HG03045 (cell line): ENCODE measurements at regions not wholly inside any gene's neighbourhood (a gene's known extent, or its start where the extent isn't known, plus 50 kb on each side); places are given as distances from the start of the nearest gene placed in this dataset.
A peak's percentile ranks its signal among the peaks of the same experiment; 100 is the strongest.

Experiments
- ATAC-seq: cut with Tn5 transposase; IDR thresholded peaks from one replicate; pipeline ENCODE4 v1.9.1; 2021; ENCODE audit warnings: mild to moderate bottlenecking, moderate library complexity; ENCODE audit not compliant: unreplicated experiment

GRCh38 chr2:145729993-145730770 lies 1210.3 kb upstream of the ZEB2 start:
- no peak for ATAC-seq

DNA sequence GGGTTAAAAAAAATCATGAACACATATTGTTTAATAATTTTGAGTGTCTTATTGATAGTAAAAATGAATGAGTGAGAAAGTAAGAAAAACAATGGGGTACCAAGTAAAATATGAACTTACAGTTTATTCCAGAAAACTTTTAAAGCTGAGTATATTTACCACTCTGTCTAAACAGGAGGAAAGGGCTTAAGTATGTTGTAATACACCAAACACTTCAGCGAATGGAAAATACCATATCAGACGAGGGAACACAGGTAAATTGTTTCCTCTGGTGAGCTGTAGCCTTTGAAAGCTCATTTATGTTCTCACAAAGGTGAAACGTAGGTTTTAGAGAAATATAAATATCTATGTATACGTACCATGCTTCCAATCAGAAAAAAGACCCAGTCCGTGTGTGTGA lies 1209.6 kb upstream of the ZEB2 start:
- ATAC-seq, result no peak

DNA sequence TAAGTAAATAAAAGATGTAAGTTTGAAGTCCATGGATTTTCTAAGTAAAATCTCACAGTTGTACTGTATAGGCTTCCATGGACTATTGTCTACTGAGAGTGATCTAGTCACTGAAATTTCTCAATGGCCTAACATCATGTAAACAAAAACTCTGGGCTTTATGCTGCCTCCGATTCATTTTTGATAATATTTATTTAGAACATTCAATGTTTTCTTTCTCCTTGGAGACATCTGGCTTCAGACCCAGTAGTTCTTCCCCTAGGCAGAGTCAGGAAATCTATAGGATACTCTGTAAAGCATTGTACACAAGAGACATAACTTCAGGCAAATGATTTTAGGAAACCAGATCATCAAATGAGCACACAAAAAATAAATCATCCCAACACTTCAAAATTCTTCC lies 1208.6 kb upstream of the ZEB2 start:
- ATAC-seq, result no peak

GRCh38 chr2:145725876-145726275 lies 1206.0 kb upstream of the ZEB2 start:
- ATAC-seq, result no peak

- ATAC-seq, result no peak
These were observed 1204.5 kb upstream of the ZEB2 start for GRCh38 chr2:145724311-145724898.

DNA sequence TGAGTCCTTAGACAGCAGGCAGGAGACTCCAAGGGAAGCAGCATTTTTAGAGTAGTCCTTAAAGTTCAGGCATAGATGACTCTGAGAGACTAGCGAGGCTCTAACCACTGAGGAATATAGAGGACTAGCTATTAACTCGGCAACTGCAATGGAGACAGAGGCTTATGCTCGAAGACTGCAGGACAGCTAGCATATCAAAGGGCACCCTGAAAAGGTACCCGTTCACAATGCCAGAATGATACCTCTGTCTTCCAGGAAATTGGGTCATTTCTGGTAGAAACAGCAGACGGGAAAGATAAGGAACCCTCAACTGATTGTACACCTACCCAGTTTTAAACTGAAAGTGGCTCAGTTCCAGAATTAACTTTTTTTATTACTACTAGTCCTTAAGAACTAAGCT lies 1204.0 kb upstream of the ZEB2 start:
- ATAC-seq, result no peak

GRCh38 chr2:145721681-145722080 lies 1201.8 kb upstream of the ZEB2 start:
- no peak for ATAC-seq

- no peak for ATAC-seq
These were observed 1195.7 kb upstream of the ZEB2 start for GRCh38 chr2:145715601-145716000.

GRCh38 chr2:145710303-145710702 lies 1190.4 kb upstream of the ZEB2 start:
- ATAC-seq, result no peak

DNA sequence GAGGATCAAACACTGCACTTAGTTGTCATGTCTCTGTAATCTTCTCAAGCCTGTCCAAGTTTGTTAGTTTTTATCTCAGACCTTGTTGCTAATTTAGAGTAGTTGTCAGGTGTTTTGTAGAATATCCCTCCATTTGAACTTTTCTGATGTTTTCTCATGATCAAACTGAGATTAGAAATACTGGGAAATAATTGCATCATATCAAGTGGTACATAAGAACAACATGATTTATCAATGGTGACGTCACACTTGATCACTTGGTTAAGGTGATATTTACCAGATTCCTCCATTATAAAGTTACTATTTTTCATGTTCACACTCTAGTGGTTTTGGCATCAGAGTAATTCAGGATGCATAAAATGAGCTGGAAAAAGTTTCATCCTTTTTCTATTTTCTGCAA lies 1182.4 kb upstream of the ZEB2 start:
- ATAC-seq, result no peak

GRCh38 chr2:145692971-145693478 lies 1173.1 kb upstream of the ZEB2 start:
- peak; percentile 88 for ATAC-seq

- no peak for ATAC-seq
These were observed 1171.7 kb upstream of the ZEB2 start for GRCh38 chr2:145691659-145692058.

DNA sequence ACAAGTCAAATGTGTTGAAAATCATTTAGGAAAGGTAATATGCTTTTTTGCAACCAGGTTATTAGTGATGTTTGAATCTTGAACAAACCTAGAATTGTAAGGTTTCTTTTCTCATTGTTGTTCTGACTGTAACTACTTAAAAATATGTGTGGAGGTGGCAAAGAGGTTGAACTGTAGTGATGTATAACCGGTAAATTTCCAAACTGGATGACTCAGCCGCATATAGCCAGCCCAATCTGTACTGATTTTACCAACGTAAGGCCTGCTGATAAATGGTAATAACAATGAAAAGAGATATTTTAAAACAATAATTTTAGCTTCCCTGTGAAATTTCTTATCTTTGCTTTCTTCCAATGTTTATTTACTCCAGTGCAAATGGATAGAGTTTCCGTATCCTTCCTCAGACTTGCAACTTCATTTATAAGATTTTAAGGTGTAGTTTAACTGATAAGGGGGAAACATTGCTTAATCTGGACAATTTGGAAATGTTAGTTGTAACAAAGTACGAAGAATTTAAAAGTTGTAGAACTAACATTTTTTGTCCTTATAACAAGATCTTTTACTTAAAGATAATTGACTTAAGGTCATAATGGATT lies 1170.4 kb upstream of the ZEB2 start:
- no peak for ATAC-seq

DNA sequence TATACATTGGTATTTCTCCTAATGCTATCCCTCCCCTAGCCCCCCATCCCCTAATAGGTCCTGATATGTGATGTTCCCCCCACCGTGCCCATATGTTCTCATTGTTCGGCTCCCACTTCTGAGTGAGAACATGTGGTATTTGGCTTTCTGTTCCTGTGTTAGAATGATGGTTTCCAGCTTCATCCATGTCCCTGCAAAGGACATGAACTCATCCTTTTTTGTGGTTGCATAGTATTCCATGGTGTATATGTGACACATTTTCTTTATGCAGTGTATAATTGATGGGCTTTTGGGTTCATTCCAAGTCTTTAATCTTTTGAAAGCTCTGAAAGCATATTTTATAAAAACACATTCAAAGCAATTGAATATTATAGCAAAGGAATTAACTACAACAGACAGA lies 1169.4 kb upstream of the ZEB2 start:
- no peak for ATAC-seq

GRCh38 chr2:145688156-145688555 lies 1168.2 kb upstream of the ZEB2 start:
- ATAC-seq, result no peak

DNA sequence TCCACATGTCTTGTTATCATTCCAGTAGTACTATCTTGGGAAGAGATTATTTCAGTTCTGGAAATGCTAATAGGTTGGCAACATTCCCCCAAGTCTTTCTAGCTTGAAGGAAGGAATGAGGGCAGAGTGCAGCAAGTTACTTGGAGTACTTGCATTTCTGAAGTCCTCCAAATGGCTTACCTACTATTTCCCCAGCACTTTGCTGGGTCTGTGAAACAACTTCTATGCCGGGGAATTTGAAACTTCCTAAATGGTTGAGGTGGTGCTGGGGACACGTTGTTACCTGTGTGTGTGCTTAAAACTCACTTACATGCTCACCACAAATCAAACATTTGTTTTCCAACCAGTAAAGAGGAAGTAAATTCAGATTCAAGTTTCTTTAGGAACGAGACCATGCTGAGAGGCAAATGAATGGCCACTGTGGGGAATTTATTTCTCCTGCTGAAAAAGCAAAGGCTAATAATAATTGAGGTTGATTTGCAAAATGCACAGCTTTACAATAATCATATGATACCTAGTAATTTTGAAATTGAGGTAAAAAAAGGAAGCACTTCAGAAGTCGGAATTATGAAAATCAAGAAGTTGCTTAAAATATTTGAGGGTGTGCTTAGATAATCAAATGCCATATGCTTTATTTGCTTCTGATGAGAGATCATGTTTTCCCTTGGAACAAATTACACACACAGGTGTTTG lies 1167.7 kb upstream of the ZEB2 start:
- ATAC-seq, result no peak

DNA sequence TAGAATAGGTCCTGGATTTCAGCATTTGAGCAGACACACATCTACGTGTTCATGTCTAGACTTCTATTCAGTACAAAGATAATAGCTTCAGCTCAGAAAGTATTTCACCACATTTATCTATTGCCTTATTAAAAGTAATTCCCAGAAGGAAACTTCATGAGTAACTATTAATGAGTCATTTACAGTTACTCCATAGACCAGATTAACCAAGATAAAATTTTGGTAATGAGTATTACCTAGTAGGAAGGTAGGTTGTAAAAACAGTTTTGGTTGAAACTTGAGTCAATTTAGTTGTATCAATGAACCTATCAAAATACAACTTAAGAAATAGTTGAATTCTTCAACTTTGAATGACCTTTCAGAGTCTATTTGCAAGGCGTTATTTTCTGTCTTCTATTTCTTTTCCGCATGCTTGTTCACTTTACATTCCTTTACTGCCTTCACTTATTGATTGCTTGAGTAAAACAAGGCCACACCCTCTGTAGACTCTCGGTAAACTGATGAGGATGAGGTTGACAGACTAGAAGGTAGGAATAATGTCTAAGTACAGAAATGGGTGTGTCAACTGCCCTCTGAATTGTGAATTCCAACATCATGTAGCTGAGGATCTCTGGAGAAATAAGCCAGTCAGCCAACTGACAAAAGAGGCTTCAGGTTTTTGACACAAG lies 1165.6 kb upstream of the ZEB2 start:
- ATAC-seq, result no peak

DNA sequence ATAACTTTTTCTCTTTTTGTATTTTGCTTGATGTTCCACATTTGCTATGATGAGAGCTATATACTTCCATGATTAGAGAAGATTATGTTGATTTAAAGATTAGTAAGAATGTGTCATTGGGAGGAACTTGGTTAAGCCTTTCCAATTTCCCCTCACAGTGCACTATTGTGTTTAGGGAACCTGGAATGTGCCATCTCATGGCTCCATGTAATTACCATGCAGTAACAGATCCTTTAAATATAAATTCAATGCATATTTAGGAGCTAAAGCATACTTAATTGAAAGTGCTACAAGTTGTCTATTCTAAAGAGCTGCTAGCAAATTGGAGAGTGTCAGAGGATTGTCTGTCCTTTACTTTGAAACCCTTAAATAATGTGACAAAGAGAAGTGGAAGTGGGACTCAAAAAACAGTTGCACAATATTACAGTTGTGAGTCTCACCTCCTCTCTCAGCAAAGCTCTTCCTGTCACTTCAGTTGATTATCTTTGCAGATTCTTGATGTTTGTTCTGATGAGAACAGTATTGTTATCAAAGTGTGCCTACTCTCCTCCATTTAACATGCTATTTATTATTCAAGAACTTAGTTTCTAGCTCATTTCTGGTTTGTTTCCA lies 1162.7 kb upstream of the ZEB2 start:
- ATAC-seq, result no peak

DNA sequence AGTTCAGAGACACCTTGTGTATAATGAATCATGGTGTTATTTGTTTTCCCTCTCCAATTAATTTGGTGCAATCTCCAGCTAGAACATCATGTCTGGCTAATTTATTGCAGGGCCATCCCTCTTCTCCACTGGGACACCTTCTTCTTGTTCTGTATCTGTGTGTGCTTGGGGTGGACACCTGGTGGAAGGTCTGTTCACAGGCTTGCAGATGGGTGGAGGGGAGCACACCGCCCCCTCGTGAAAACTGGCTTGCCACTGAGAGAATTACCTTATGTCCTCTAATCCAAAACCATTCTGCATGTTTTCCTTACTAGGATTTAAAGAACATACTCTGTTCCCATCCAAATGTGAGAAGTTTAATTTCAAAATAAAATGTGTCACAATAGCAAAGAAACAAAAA lies 1160.4 kb upstream of the ZEB2 start:
- no peak for ATAC-seq

- ATAC-seq, result no peak
These were observed 1157.5 kb upstream of the ZEB2 start for GRCh38 chr2:145677371-145677770.

DNA sequence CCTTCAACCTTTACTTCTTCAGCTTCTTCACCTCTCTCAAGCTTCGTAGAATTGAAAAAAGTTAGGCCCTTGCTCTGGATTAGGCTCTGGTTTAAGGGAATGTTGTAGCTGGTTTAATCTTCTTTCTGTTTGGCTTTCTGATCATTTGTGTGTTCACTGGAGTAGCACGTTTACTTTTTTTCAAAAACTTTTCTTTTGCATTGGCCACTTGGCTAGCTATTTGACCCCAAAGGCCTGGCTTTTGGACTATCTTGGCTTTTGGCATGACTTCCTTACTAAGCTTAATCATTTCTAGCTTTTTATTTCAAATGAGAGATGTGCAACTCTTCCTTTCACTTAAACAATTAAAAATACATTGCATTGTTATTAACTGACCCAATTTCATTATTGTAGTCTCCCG lies 1154.8 kb upstream of the ZEB2 start:
- ATAC-seq, result no peak
